H1 (cell line): ENCODE measurements at regions not wholly inside any gene's neighbourhood (a gene's known extent, or its start where the extent isn't known, plus 50 kb on each side); places are given as distances from the start of the nearest gene placed in this dataset.

Experiments
- BRCA1 ChIP-seq: IDR thresholded peaks from 2 replicates; pipeline ENCODE4 v1.6.1; 2012; ENCODE audit warnings: low read depth, low read length, improper control_type of control experiment
- EP300 ChIP-seq, 2 experiments: IDR thresholded peaks; 1 replicate in 1 of 2; 2 replicates in 1 of 2; pipeline ENCODE4 v1.6.1; 2011 to 2012; ENCODE audit warnings: low read depth in 2 of 2, low read length in 2 of 2, mild to moderate bottlenecking in 2 of 2, borderline replicate concordance in 1 of 2, inconsistent platforms in 1 of 2, moderate library complexity in 1 of 2
- EZH2 ChIP-seq: fragments of 200-600 bp; sonication (generic); IDR thresholded peaks from 2 replicates; pipeline ENCODE4 v1.7.1; 2012; ENCODE audit warnings: low read depth, mild to moderate bottlenecking, moderate library complexity, low read length, inconsistent platforms; ENCODE audit not compliant: severe bottlenecking
- JUND ChIP-seq: IDR thresholded peaks from 2 replicates; pipeline ENCODE4 v1.6.1; 2011; ENCODE audit warnings: mild to moderate bottlenecking, improper control_type of control experiment, low read length
- SP2 ChIP-seq: IDR thresholded peaks from 2 replicates; pipeline ENCODE4 v1.6.1; 2012; ENCODE audit warnings: mild to moderate bottlenecking, low read length, inconsistent platforms
- USF2 ChIP-seq: IDR thresholded peaks from 2 replicates; pipeline ENCODE4 v1.6.1; 2011; ENCODE audit warnings: low read length, improper control_type of control experiment

- TF ChIP-seq EP300 (IDR thresholded peaks at IDR 0.05; ENCODE audit: borderline replicate concordance in 1 of 2, low read depth in 2 of 2, low read length in 2 of 2) (no peak), SP2 (no peak), BRCA1 (no peak), USF2 (no peak), EZH2 (no peak), JUND (no peak)
Measured at GRCh38 chr1:9449110-9449627, 90.1 kb upstream of the SLC25A33 start (continued).
